Dedifferentiated amniotic fluid mesenchymal stem cell (primary cell): ENCODE measurements at regions not wholly inside any gene's neighbourhood (a gene's known extent, or its start where the extent isn't known, plus 50 kb on each side); places are given as distances from the start of the nearest gene placed in this dataset.

Experiments used
- DNase-seq: peaks from one replicate; pipeline ENCODE4 v3.0.0-alpha.2; 2016; ENCODE audit errors: extremely low spot score

DNA sequence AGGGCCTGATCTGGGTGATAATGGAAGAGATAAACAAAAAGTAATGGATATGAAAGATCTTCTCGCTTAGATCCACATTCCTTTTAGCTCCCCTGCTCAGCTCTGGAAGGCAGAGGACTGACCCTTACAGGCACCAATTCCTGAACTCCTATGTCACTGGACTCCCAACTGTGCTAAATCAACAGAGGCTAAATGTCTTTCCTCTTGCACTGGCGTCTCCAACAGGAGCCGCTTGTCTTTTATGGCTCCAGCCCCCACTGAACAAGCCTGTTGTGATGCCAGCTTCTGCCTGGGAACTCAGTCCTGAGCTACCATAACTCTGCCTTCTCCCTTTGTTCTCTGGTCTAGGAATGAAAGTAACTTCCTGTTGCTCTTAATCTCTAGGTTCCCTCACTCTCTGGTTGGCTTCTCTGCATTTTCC lies 142.1 kb upstream of the COL11A1 start:
- DNase-seq = no peak

DNA sequence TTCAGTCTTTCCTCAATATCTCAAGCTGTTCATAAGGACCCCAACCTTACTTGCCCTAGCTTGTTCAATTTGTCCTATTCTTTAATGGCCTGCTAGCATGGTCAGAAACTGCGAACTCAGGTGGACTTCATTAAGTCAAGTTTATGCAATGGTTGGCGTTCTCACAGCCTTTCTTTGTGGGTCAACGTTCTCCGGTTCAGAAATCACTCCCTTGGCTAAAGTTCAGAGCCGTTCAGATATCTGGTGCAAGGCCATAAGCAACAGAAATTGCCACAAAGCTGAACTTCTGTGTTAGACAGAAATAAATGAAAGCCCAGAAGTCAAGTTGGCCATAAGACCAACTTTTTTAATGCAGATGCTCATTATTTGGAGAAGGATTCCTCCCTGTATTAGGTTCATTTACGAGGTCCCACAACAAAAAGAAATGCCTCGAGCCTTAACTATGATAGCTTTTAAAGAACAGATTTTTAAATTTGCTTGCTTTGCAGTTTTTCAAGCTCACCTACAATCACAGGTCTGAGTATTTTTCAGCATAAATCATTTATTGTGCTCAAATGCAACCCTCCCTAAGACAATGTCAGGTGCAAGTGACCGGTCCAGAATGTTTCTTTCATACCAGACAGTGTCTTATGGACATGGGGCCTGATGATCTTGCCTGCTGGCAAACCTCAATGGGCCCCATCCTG lies 140.2 kb upstream of the COL11A1 start:
- DNase-seq = no peak

DNA sequence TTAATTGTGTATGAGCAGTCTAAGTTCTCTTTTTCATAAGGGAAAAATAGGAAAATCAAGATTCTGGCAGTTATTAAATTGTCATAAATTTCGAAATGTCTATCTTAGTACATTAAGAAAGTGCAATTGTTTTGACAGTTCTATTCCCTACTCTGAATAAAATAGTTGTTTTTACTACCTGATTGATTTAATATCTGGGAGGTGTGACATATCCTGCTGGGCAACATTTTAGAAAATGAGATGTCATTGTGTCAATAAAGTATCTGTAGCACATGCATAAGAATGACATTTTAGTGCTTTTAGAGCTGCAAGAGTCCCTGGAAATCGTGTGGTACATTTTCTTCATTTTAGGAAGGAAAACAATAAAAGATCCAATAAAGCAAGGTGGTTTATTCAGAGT lies 139.2 kb upstream of the COL11A1 start:
- DNase-seq = no peak

DNA sequence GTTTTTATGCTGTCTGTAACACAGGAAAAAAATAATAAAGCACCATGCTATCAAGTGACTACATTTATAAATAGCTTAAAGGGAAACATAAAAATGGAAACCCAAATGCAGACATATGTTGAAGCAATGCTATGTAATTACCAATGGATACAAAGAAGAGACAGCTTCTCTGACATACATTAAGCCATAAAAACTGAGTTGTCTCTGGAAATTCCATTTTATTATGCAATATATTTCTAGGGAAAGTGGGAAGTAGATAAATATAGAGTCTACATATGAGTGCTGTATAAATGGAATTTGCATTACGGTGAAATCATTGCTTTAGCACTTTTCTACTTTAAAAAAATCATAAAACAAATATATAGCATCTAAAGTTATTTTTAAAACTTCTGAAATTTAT lies 135.2 kb upstream of the COL11A1 start:
- no peak for DNase-seq

DNA sequence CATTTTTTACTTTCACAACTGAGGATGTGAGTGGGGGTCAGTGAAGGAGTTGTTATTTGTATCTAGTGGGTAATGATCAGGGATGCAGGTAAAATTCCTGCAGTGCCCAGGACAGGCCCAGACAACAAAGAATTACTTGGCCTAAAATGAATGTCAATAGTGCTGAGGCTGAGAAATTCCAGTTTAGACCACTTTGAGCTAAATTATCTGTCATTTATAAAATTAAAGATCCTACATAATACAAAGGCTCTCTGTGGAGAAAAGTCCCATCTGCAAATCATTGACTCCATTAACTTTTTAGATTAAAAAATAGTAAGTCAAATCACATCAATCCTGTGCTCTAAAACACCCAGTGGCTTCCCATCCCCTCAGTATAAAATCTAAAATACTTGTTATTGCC lies 130.7 kb upstream of the COL11A1 start:
- no peak for DNase-seq

DNA sequence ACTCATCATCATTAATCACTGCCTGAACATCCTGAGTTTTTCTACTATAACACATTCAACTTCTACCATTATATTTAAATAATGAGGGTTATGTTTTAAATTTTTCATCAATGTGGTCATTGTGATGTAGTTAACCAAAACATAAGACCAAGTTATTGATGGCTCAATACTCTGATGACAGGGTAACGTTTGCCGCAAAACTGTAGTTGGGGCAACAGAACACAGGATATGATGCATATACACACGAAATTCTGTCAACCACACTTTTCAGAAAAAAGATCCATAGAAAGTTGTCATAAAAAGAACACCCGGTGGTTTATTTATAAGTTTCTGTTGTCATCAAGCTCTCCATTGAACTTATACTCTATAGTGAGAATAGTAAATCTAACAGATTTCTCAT lies 121.7 kb upstream of the COL11A1 start:
- no peak for DNase-seq

DNA sequence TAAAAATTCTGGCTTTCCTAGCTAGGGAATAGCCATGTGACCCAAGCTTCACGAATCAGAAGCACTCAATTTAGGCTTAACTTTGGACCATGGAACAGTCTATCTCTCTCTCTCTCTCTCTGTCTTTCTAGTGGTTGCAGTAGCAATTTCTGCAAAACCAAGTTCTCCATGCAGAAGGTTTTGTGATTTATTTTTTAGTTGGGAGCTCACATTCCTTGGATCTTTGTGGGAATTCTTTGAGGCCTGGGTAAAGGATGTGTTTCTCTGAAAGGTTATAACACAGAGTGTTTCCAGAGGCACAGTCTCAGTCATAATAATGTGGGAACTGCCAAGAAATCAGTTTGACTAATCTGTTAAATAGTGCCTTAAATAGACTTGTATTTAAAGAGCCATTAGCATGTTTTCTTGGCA lies 112.3 kb upstream of the COL11A1 start:
- peak; percentile 72 for DNase-seq

DNA sequence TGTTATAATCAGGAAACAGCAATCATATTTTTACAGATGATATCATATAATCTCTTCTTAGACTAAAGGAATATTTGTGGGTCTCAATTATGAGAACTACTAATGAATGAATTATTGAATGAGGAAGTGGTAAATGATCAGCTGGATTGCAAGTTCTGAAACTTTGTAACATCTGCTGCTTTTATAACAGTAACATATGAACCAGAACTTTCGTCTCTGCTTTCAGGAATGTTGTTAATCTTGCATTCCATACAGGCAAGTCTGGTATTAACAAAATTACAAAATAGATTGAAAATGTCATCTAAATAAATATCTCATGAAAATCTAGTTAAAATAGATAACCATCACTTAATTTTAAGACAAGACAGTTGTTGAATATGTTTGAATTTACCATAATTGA lies 110.5 kb upstream of the COL11A1 start:
- no peak for DNase-seq

DNA sequence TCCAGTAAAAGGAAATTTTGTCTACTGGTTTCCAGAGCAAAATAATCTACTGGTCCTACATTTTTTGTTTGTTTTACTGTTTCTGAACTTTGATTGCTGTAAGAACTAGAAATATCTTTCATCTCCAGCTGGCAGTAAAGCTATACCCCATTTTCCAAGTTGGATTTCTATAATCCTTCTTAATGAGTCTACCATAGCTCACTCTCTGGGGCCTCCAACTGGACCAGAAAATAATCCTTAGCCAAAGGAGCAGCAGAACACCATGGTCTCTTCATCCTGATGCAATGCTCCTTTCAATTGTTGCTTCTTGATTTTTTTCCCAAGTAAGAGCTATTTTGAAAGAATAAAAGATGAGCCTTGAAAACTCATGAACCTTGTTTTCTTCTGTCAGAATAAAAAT lies 110.0 kb upstream of the COL11A1 start:
- no peak for DNase-seq

DNA sequence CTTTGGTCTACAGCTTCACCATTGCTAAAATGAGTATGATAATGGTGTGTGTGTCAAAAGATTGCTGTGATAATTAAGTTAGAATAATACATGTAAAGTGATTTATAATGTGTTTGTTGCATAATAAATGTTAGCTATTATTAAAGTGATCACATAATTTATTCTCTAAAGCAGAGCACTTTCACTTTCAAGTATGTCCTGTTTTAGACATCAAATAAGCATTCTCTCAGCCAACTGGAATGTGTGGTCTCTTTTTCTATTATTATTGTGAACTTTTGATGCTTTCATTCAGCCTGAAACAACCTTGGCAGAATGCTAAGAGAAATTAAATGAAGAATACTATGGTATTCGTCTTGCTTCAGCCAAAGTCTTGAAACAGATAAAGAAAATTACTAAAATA lies 102.8 kb upstream of the COL11A1 start:
- peak; percentile 66 for DNase-seq

DNA sequence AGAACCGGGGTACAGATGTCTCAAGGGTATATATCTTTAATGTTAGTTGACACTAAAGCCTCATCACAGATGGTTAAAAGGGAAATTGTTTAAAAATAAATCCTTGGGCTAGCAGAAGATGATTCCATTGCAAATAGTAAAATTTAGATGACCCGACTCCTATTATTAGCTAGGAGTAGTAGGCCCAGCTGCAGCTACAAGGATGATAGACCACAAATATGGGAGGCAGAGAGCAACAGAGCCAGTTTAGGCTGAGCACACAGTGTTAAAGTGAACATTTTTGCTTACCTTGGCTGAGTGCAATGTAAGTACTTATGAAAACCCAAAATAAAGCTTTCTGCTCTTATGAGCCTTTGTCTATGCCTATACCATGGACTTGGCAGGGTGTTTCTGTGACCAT lies 100.5 kb upstream of the COL11A1 start:
- no peak for DNase-seq

DNA sequence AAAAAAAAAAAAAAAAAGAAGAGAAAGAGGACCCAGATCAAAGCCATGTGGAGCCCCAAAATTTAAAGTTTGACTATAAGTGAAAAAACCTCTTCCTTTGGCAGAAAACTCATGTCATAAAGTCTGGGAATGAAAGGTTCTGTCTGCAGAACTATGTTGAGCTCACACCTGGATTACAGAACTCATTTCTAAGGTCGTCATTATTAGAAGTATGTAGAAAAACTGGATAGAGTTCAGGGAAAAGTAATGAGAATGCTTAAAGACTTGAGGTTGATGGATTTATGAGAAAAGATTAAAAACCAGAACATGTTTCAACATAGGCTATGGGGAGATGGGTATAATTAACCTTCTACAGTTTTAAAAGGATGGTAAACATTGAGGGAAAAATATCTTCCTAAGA lies 90.7 kb upstream of the COL11A1 start:
- no peak for DNase-seq

DNA sequence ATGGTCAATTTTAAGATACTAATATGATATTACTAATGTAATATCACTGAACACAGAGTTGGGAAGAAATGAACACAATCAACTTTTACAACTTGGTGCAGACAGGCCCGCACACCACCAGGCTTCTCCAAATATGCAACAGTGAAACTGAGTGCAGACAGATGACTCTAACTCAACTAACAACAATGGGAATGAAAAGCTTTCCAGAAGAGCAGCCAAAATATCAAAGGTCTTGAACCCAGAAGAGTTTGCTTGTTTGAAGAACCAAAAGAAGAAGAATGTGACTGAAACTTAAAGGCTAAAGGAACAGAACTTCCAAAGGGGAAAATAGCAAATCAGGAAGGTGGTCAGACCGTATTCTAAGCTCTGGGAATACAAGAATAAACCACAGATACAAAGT lies 89.8 kb upstream of the COL11A1 start:
- no peak for DNase-seq

DNA sequence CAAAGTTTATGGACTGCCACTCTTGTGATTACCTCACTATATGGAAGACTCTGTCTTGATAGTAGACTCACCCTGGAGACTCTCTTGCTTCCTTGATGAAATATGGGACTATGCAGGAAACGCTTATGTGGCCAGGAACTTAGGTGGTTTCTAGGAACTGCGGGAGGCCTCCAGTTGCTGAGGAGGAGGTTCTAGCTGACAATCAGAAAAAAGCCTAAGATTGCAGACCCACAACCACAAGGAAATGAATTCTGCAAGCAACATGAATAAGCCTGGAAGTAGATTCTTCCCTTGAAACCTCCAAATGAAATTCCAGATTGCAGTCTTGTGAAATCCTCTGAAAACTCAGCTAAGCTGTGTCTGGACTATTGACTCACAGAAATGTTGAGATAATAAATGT lies 88.9 kb upstream of the COL11A1 start:
- DNase-seq = no peak

DNA sequence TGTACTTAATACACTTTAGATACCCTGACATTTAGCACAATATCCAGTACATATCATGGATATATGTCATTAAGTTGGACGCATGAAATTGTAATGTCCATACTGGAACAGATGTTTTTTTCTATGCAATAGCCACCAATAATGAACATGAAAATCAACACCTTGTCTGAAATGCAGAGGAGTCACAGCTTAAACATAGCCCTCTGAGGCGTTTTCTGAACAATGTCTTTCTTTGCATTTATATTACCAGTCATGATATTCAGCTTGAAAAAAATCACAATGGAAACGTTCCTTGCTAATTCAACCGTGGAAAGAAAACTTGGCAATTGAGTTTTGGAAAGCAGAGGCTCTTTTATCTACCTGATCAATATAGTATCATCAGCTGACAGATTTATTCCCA lies 86.7 kb upstream of the COL11A1 start:
- no peak for DNase-seq

DNA sequence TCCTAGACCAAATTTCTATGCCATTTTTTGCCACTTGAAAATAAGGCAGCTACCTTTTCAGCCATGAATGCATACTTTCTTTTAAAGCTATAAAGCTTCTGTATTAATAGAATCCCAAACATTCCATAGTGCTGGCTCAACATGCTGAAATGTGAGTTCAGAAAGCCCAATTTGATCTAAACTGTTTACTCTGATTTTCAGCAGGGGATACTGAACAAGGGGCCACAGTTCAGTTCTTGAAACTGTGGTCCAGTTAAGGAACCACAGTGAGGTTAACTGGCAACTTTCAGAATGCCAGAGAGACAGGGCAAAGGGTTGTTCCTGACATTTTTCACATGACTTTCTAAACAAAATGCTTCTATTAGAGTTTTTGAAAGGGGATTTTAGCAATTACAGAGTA lies 85.7 kb upstream of the COL11A1 start:
- peak; percentile 42 for DNase-seq

DNA sequence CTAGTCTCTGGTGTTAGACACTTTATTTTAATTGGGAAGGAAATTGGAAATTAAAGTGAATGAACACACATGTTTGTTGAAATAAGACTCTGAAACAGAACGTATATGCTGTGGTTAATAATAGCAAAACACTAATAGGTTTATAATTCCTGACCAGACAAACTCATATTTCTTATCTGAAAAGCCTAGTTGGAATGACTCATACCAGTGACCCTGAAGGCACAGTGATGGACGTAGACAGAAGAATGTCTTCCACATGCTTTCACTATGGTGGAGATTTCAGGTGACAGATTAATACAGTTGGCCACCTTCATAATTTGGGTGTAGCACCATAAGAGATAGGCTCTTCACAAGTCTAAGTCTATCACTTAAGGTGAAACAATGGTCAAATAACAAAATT lies 83.0 kb upstream of the COL11A1 start:
- DNase-seq = no peak

DNA sequence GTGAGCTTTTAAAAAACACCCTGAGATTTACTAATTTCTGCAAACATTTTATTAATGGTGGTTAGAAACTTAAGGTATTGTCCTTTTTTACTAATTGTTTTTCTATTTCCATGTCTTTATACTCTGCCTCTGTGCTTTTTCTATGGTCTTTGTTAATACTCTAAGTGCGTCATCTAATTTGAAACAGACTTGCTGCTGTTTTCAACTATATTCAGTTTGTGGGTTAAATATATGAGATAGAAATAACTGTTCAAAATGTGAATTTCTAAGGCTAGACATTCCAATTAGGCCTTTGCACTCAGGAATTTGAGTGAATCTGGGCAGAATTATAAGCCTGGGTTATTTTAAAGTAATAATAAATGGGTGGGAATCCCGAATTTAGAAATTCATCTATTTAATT lies 82.4 kb upstream of the COL11A1 start:
- no peak for DNase-seq

DNA sequence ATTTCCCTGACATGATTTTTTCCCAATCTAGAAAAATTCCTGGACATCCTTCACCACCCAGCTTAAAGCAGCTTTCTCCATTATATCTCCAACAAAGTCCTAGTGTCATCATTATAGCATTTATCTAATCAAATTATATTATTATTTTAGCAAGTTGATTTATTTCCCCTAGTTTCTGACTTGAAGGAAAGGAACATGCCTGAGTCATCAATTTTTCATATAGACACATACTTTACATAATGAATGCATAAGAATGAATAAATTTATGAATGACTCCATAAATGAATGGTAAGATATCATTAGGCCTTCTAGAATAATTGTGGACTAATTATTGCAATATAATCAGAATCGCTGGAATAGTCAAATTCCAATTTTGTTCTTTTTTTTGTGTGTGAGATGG lies 79.4 kb upstream of the COL11A1 start:
- no peak for DNase-seq

DNA sequence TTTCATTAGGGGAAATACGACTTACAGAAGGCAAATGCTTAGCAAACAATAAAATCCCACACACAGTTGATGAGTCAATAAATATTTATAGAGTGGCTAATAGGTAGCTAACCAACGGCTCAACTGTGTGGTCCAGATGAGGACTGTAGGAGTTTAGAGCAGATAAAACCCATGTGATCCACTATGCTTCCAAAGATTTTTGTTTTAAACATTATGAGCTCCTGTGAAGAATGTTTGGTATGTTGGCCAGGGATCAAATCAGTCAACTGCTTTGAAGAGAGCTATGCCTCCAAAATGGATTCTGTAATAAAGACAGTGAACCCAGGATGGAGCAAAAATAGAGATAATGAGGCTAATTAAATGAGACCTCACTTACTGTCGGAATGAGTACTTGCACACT lies 72.3 kb upstream of the COL11A1 start:
- DNase-seq = peak; percentile 60

DNA sequence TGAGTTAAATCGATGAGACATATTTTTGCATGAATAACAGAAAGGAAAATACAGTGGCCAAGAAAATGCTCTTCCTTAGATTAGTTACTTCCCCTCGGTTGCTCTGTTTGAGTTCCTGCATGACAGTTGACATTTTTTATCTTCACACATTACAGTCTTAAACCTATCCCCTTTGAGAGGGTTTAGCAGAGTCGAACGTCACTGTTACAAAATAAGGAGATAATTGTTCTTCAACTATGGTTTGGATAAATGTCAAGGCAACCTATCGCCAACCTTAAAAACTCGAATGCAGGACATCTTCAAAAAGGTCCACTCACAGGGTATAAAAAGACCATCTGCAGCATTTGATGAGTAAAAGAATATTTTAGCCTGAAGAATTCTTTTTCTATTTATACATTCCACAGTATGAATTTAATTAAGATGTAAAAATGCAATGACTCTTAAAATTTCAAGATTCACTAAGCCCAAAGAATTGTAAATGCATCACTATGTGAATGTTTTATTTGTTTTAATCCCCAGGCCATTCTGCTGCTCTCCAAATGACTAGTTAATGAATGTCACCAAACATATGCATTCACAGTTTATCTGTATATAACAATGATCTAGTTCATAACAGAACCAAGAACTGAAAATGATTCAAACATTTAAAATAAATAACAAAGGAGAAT lies 68.9 kb upstream of the COL11A1 start:
- DNase-seq = no peak

DNA sequence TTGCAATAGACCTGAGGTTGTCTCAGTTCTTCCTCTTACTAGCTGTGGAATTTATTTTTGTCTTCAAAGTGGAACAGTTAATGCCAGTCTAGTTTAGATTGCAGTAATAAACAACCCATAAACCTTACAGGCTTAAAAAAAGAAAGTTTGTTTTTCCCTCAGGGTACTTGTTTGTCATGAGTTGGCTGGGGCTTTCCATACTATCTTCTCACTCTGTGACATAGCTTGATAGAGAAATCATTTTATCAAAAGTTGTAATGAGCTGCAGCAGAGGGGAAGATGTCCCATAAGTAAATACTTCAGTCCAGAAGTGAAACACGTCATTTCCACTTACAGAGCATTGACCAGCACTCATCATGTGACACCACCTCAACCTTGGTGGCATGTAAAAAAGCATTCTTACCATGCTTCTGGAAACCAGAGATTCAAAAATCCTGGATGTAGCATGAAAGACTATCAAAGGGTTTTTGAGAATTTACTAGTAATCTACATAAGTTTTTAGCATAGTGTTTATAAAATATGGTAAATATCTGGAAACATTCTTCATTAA lies 62.8 kb upstream of the COL11A1 start:
- peak; percentile 30 for DNase-seq

DNA sequence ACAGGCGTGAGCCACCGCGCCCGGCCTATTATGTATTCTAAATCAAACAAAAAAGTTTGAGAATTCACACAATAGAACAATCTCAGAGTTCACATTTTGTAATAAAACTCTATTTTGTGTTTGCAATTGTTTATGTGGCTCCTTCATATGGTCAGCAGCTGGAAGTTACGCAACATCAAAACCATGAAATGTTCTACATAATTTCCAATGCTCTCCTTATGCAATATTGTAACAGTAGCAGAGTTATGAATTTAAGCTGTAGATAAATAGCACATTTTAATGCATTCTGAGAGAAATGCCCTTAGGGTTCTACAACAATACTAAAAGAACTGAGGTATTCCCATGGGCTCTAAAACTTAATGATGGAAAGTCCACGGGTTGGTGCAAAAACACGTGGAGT lies 62.3 kb upstream of the COL11A1 start:
- no peak for DNase-seq

DNA sequence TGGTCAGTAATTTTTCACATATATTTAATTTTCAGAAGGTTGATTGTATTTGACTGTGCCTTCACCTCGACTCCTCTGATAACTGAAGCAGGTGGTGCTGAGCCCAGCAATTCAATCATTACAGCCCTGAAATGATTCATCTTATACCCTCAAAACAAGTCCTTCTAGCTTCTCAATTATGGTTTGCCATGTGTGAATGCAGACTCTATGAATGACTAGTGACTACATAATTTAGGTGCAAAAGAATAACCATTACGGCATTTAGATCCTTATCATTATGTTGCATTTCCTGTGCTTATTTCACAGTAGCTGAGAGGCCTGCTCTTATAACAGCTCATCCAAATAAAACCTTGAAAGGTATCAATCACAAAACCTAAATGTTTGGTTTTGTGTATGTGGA lies 54.0 kb upstream of the COL11A1 start:
- no peak for DNase-seq
